Astrocyte of the spinal cord (primary cell): ENCODE measurements at regions not wholly inside any gene's neighbourhood (a gene's known extent, or its start where the extent isn't known, plus 50 kb on each side); places are given as distances from the start of the nearest gene placed in this dataset.

Source experiments
- DNase-seq: peaks from one replicate; pipeline ENCODE4 v3.0.0; 2011; ENCODE audit warnings: low read depth, low spot score
- H3K4me3 ChIP-seq: 2 replicates; pipeline ENCODE4 v1.5.1; 2011; ENCODE audit warnings: low read depth, mild to moderate bottlenecking, low read length, moderate library complexity
- CTCF ChIP-seq: IDR thresholded peaks from 2 replicates; pipeline ENCODE4 v1.5.1; 2012; ENCODE audit warnings: low read depth, mild to moderate bottlenecking, low read length, inconsistent platforms
- in situ Hi-C: cut with HindIII; loops from 2 replicates; pipeline ENCODE4 v1.10.0; 2017; ENCODE audit warnings: low sequenced_read_pairs

- TF ChIP-seq CTCF: no peak
- DNase-seq: no peak
- in situ Hi-C loops: no loop called here
- H3K4me3 ChIP-seq: no peak overlapping the region
These were observed 292.4 kb downstream of the TEX29 start for GRCh38 chr13:111612886-111613285.

GRCh38 chr13:111614009-111614408 lies 293.6 kb downstream of the TEX29 start:
- TF ChIP-seq CTCF: no peak
- no peak for DNase-seq
- no peak overlapping the region for H3K4me3 ChIP-seq
- in situ Hi-C loops: no loop called here

- no peak for TF ChIP-seq CTCF
- DNase-seq: no peak
- H3K4me3 ChIP-seq: no peak overlapping the region
- in situ Hi-C loops: no loop called here
These were observed 294.2 kb downstream of the TEX29 start for GRCh38 chr13:111614613-111615012.

- in situ Hi-C loops: no loop called here
- TF ChIP-seq CTCF: no peak
- H3K4me3 ChIP-seq: no peak overlapping the region
- no peak for DNase-seq
These were observed 295.8 kb downstream of the TEX29 start for GRCh38 chr13:111616203-111616602.

- in situ Hi-C loops: no loop called here
- no peak for DNase-seq
- no peak for TF ChIP-seq CTCF
- H3K4me3 ChIP-seq: no peak overlapping the region
These were observed 299.7 kb downstream of the TEX29 start for GRCh38 chr13:111620166-111620565.

GRCh38 chr13:111620586-111620985 lies 300.1 kb downstream of the TEX29 start:
- TF ChIP-seq CTCF: no peak
- in situ Hi-C loops: no loop called here
- H3K4me3 ChIP-seq: no peak overlapping the region
- no peak for DNase-seq

- H3K4me3 ChIP-seq: no peak overlapping the region
- TF ChIP-seq CTCF: no peak
- DNase-seq: no peak
- in situ Hi-C loops: no loop called here
These were observed 300.7 kb downstream of the TEX29 start for GRCh38 chr13:111621164-111621563.
